Skin of body (tissue), 1 donor: ENCODE measurements at regions not wholly inside any gene's neighbourhood (a gene's known extent, or its start where the extent isn't known, plus 50 kb on each side); places are given as distances from the start of the nearest gene placed in this dataset.

Source experiments
- DNase-seq: peaks from one replicate; lab custom pipeline; 2025; lab: John Stamatoyannopoulos, UW

DNA sequence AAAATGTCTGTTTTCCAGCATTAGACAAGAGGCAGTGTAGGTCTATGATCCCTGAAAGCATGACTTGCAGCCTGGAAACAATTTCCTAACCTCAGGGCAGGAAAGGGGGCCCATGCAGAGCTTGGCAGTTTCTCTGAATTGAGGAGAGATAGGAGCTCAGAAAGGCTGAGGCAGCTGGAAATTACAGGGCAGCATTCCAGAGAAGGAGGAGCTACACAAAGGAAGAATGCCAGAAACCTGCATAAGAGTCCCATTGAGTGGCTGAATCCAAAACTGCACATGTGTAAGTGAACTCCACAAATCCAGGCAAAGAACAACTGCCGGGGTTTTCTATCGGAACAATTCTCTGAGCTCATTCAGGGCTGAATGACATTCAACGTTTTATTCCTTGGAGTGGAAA is 346.8 kb downstream of the PIK3R1 start:
- peak; percentile 94 for DNase-seq

DNA sequence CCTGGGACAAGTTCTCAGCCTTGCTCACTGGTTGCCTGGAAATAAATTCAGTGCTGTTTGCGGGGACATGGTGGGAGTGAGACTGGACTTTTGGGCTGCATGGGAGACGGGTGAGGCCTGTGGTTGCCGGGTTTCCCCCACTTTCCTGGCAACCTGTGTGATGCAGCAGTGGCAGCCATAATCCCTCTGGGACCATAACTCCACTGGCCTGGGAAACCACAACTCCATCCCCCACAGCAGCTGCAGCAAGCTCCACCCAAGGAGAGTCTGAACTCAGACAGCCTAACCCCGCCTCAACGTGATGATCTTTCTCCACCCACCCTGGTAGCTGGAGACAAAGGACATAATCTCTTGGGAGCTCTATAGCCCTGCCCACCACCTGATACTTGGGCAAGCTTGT is 349.9 kb downstream of the PIK3R1 start:
- DNase-seq: no peak

DNA sequence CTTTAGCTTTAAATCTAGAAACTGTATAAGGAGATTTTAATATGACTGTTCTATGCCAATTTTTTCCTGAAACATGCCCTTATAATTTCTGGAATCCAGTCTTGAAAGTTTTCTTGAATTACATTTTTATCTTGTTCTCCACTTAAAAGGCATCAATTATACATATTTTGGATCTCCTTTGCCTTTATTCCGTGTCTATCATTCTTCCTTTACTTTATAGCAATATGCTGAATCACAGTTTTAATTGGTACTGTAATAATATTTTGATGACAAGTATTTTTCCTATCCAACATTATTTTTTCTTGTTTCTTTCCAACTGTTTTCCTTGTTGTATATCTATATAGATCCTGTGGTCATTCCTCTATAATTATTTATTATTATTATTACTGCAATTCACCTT is 361.2 kb downstream of the PIK3R1 start:
- no peak for DNase-seq

DNA sequence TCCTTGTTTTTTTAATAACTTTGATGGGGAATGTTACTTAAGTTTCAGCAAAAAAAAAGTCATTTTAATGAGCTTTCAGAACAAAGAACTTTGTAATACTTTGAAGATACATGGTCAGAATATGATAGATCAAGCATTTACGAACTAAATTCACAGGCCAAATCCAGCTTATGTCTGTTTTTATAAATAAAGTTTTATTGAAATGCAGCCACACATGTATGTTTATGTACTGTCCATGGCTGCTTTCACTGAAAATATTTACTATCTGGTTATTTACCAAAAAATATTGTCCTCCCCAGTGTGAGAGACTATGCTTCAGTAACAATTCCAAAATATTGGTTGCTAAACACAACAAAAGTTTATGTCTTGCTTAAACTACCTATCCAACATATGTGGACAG is 366.7 kb downstream of the PIK3R1 start:
- no peak for DNase-seq

DNA sequence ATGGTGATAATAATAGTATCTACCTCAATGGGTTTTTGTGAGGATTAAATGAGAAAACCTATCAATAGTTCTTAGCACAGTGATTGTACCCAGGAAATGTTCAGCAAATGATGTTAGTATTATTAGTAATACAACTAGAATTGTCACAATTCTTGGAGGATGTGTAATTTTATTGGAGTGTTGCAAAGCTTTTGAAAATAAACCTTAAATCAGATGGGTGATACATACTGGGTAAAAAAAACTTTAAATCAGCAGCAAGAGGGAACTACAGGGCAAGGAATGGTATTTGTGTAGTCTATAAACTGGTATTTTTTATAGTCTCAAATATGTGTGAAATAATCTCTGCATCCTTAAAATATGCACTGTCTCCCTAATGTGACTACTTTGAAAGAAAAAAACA is 371.6 kb downstream of the PIK3R1 start:
- no peak for DNase-seq

DNA sequence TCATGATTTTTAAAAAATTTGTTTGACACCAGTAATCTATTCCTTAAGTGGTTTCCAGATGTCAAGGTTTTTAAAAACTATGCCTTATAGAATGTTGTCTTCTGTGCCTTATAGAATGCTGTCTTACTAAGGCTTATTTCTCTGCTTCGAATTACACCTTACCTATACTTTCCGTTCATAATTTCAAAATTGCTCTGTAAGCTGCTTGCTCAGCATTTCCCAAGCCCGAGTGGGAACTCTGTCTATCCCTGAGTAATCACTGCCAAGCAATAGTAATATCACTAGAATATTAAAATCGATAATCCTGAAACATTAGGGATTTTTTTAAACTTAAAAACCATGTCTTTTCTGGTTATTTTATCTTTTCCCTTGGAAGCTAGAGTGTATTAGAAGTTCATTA is 376.3 kb downstream of the PIK3R1 start:
- no peak for DNase-seq

DNA sequence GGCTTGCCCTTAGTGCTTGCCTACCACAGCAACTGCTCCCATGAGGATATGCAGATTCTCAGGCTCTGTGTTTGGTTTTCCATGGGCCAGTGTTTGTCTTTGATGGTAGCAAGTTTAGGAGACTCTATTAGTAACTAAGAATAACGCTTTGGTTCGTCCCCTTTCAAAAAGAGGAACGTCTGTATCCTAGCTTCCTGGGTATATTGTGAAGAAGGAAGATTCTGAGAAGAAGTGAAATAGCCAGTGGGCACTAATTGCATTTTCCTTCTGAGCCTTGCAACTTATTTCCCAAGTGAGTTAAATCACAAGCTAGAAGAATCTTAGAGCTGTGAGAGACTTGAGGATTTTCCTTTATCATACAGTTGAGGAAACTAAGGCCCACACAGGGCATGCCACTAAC is 376.8 kb downstream of the PIK3R1 start:
- DNase-seq: no peak

DNA sequence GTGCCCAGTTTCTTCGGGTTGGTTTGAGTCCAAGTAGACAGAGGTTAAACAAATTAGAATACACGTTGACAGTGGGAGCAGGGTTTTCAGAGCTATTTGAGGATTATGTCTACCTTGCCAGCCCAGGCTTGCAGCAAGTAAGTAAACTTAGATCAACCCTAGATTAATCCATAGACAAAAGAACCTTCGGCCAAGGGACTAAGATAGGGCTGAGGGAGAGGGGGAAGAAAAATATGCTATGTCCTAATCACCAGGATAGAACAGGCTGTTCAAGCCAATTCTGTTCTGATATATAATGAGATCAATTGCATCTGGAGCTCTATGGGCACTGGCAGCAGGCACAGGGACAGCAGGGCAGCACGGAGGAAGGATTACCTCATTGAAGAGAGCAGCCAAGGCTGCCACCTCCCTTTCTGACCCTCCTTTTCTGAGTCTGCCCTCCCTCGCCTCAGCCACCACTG is 377.7 kb downstream of the PIK3R1 start:
- no peak for DNase-seq

DNA sequence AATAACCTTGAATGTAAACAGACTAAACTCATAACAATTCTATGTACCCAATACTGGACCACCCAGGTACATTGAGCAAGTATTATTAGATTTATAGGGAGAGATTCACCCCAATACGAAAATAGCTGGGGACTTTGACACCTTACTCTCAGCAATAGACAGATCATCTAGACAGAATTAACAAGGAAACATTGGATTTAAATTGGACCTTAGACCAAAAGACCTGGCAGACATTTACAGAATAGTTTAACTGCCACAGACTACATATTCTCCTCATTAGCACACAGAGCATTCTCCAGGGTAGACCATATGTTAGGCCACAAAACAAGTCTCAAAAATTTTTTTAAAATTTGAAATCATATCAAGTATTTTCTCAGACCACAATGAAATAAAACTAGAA is 397.4 kb downstream of the PIK3R1 start:
- no peak for DNase-seq

DNA sequence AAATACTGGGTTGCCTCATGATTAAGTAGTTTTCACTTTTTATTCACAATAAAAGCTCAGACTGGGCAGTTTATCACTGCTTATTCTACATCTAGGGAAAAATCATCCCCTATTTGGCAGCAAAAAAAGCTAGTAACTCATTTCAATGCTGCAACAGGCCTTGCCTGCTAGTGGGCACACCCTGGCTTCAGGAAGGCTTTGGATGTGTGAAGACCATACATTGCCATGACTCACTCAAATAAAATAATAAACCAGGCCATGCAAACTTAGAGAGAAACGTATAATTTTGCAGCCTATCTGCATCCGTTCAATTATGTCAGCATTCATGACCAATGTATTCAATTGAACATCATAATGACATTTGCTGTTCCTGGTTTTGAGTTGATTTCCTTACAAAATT is 402.9 kb downstream of the PIK3R1 start:
- no peak for DNase-seq

DNA sequence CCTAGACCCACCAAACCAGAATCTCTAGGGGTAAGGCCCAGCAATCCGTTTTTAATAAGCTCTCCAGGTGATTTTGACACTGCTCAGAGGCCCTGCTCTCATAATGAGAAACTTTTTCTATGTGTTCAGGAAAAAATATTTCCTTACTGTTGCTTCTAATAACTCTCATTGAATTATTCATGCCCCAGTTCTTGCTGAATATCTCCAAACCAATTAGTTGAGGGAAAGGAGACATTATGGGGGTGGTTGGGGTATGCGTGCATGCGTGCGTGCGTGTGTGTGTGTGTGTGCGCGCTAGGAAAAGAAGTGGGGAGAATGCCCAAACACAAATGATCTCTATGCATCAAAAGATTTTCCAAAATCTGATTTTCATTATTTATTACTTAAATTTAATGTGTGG is 411.4 kb downstream of the PIK3R1 start:
- no peak for DNase-seq

DNA sequence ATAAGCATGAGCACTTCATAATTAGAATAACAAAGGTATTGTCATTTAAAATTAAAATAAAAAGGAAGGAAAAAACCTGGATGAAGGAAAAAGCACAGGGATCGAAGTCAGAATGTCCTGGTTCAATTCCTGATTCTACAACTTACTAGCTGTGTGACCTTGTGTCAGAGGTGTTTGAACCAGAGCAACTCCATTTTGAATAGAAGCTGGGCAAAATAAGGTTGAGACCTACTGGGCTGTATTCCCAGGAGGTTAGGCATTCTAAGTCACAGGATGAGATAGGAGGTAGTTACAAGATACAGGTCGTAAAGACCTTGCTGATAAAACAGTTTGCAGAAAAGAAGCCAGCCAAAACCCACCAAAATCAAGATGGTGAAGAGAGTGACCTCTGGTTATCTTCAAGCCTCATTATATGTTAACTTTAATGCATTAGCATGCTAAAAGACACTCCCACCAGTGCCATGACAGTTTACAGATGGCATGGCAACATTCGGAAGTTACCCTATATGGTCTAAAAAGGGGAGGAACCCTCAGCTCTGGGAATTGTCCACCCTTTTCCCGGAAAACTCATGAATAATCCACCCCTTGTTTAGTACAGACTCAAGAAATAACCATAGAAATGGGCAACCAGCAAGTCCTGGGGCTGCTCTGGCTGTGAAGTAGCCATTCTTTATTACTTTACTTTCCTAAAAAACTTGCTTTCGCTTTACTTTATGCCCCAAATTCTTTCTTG is 412.7 kb downstream of the PIK3R1 start:
- no peak for DNase-seq

DNA sequence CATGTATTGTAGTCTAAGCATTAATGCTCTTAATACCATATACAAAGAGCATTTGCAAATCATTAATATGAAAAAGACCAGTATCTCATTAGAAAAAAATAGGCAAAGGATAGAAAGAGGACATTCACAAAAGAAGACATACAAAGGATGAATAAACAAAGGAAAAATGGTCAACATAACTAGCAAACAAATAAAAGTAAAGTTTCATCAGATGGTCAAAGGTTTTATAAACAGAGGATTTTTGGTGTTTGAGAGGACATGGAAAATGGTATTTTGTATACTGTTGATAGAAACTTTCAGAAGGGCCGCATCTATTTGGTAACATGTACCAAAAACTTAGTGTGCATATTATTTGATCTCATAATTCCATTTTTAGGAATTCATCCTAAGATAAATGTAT is 414.8 kb downstream of the PIK3R1 start:
- no peak for DNase-seq

DNA sequence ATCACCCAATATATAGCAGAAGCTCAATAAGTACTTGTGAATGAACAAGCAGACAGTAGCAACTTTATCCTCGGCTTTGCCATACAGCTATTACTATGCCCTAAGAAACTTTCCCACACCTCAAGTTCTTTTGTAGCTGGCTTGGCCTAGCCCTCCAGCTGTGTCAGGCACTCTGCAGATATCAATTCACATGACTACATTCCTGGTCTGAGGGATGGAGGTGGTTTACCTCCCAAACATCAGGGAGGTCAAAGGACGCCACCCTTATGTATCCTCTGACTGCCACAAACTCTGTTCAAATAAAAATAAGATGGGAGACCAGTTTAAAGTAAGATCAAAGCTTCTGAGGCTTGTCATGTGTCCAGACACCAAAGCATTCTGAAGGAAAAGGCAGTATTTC is 416.3 kb downstream of the PIK3R1 start:
- no peak for DNase-seq

DNA sequence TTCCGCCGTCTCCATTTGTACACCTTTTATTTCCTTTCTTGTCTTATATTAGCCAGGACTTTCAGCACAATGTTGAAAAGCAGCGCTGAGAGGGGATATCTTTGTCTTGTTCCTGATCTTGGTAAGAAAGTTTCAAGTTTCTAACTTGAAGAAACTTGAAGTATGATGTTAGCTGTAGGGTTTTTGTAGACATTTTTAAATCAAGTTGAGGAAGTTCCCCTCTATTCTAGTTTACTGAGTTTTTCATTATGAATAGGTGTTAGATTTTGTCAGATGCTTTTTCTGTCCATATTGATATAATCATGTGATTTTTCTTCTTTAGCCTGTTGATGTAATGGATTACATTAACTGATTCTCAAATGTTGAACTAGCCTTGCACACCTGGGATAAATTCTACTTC is 425.7 kb downstream of the PIK3R1 start:
- no peak for DNase-seq

DNA sequence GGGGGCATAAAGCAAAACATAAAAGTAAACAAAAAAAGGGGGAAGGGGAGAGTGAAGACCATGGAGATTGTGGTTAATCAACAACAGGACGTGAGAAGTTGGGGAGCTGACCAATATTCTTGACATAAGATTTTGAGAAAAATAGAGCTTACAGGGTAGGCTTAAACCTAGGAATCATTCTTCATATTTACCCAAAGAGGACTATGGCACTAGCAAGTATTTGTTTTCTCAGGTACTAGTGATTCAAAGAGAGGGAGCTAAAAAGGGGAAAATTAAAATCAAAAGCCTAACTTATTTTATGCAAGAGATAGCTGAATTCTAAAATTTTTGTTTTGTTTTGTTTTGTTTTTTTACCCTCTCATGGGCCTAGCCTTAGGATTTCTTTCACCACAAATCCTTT is 427.5 kb downstream of the PIK3R1 start:
- no peak for DNase-seq

DNA sequence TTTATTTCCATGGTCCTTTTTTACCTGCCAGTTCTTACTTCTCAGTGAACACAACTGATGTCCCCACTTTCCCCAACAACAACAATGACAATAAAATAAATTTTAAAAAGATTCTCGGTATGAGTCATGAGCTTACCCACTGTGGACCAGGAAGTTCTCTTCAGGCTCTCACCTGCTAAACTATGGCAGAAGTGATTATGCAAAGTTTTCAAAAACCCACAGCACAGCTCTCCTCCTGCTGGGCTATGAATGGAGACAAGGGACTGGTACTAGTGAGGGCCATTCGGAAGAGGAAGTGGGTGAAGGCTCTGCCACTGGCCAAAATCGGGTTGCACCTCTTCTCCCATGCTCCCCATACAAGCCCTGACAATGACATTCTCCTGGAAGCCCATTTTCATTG is 429.4 kb downstream of the PIK3R1 start:
- no peak for DNase-seq

DNA sequence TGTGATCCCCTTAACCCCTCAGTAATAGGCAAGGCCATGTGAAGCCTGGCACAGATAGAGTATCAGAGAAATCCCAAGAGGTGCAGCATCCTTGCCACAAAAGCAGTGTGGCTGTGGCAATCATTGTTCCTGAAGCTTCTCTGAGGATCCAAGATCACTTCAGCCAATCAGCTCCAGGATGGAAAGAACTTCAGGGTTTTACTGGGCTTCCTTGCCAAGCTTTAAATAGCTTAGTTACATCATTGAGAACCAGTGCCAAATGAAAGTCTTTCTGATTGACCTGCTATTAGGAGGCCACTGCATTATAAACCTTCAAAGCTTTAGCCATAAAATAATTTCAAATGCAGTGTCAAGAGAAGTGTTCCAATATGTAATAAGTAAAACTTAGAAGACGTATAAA is 430.6 kb downstream of the PIK3R1 start:
- peak; percentile 6 for DNase-seq

DNA sequence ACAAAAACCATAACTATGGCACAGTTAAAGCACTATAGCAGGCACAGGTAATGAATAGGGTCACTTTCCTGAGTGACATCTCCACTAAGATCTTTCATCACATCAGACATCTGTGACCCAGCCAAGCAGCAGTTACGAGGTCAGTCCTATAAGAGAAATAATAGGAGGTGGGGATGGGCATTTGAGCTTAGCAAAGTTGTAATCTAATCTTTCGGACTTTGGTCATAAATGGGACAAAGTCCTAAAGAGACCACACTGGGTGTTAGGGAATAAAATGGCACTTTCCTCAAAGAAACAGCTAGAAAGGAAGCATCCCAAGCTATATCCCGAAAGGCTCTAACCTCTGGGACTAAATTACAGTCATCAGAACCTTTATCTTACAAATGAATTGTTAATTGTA is 432.2 kb downstream of the PIK3R1 start:
- no peak for DNase-seq

DNA sequence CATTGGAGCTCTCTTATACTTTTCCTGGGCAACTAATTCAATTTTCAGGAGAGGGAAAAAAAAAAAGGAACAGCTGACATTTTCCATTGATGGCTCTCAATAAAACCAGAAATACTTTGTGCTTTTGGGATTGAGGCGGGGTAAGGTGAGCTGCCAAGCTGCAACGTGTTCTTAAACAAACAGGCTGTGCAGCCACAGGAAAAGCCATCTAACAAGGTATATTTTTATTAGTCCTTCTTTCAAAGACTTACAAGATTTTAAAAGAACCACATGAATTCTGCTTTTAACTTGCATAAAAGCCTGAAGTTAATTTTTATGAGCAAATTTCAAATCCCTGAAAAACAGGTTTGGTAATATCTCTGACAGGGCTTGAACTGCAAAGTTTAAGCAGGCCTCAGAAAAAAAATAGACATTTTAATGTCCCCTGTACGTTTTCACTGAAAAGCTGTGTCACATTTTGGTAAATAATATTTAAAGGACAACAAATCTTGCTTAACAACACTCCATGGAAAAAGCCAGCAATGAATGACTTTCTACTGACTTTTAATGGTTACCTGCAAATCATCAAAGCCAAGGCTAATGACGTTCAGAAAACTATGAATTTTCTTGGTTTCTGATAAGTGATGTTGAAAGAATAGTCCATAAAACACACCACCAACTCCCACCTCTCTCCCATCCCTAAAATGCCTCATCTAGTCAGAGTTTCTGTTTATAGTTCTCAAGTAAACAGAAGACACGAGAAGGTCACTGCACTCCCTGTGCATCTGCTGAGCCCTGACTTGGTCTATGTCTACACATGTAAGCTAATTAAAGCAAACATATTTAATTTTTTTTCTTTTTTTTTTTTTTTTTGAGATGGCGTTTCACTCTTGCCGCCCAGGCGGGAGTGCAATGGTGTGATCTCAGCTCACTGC is 433.6 kb downstream of the PIK3R1 start:
- DNase-seq: no peak

DNA sequence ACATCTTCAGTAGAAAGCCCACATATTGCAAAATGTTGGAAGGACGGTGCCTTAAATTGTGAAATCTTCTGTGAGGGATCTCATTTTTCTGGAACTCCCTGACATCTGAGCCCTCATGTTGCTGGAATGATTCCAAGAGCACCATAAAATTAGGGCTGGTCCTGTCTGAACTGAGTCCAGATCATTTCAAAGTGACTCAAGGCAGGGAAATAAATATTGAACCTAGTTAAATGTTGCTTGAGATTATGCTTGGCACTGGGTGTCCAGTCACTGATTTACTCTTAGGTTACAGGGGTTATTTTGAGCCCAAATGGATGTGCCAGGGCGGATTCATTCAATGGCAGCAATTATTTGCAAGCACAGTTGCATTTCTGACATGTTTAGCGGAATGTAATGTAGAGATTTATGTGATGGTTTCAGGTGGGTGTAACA is 437.0 kb downstream of the PIK3R1 start:
- DNase-seq: peak; percentile 14

DNA sequence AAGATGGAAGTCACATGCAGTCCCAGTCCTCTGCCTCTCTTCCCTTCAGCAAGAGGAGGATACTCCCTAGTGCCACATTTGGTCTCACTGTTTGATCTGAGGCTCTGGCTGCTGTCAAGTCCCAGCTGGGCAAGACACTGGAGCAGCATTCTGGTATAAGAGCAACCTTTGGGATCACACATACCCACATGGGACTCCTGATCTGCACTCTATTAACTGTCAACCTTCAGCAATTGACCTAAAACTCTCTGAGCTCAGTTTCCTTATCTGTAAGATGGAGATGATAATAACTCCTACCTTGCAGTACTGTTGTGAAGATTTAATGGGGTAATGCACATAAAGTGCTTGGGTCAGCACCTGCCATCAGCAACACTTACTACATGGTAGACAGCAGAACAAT is 437.9 kb downstream of the PIK3R1 start:
- DNase-seq: no peak
